Transverse colon (tissue), 4 donors: ENCODE measurements at regions not wholly inside any gene's neighbourhood (a gene's known extent, or its start where the extent isn't known, plus 50 kb on each side); places are given as distances from the start of the nearest gene placed in this dataset.

ENCODE experiments used
- DNase-seq: peaks from one replicate; pipeline ENCODE4 v3.0.0-alpha.2; 2019
- H3K27ac ChIP-seq, 4 donors: fragments of 200-600 bp; sonication (generic); 2 replicates each; pipeline ENCODE4 v1.5.1; 2016 to 2018; ENCODE audit warnings: inconsistent platforms in 4 of 4
- H3K27me3 ChIP-seq: fragments of 200-600 bp; sonication (generic); 2 replicates; pipeline ENCODE4 v1.5.1; 2017; ENCODE audit warnings: inconsistent platforms
- H3K36me3 ChIP-seq, 4 donors: fragments of 200-600 bp; sonication (generic); 2 replicates each; pipeline ENCODE4 v1.5.1; 2017 to 2019; ENCODE audit warnings: inconsistent platforms in 4 of 4
- H3K4me1 ChIP-seq, 4 donors: fragments of 200-600 bp; sonication (generic); 2 replicates each; pipeline ENCODE4 v1.5.1; 2017 to 2020; ENCODE audit warnings: inconsistent platforms in 4 of 4
- H3K4me3 ChIP-seq, 4 donors: fragments of 200-600 bp; sonication (generic); 1 replicate in 1 of 4; 2 replicates in 3 of 4; pipeline versions ENCODE4 v1.5.1 to v1.6.1; 2017 to 2019; ENCODE audit warnings: inconsistent platforms in 4 of 4
- H3K9me3 ChIP-seq, 2 donors: fragments of 200-600 bp; sonication (generic); 2 replicates each; pipeline ENCODE4 v1.5.1; 2017 to 2019; ENCODE audit warnings: inconsistent platforms in 2 of 2
- EP300 ChIP-seq: sonication (generic); formaldehyde crosslinking; IDR thresholded peaks from one replicate; pipeline ENCODE4 v1.6.1; 2017; ENCODE audit warnings: antibody characterized with exemption, low read depth
- POLR2A ChIP-seq: fragments of 450-650 bp; IDR thresholded peaks from one replicate; pipeline ENCODE4 v1.6.1; 2016; ENCODE audit warnings: antibody characterized with exemption, mild to moderate bottlenecking, moderate library complexity
- POLR2AphosphoS5 ChIP-seq, 3 donors: sonication (generic); formaldehyde crosslinking; IDR thresholded peaks; one replicate each; pipeline ENCODE4 v1.6.1; 2016; ENCODE audit warnings: antibody characterized with exemption in 3 of 3
- WGBS, 2 donors: methylation state at CpG; one replicate each; pipeline ENCODE4 v1.1.5; 2018; ENCODE audit warnings: low coverage in 1 of 2; 5-methylcytosine and 5-hydroxymethylcytosine counted together
- in situ Hi-C, 4 donors: fragments of 200-750 bp; cut with MboI; loops; one replicate each; pipeline versions ENCODE4 v1.15.0 to v1.15.1; 2017; ENCODE audit warnings: low sequenced_read_pairs in 3 of 4, low pct_ligation_motif_present in 1 of 4, low pct_unique_long_range_greater_than_20kb in 1 of 4
- intact Hi-C: fragments of 100-400 bp; cut with DNase I; formaldehyde crosslinking; loops from one replicate; pipeline ENCODE4 v1.15.1; 2023; ENCODE audit warnings: low total_unique reads
- TF ChIP-seq, protein P1 (sequence below), 5 experiments: fragments of 200-600 bp in 3 of 5; fragments of 450-650 bp in 2 of 5; sonication (generic) in 3 of 5; IDR thresholded peaks; 1 replicate in 2 of 5; 2 replicates in 3 of 5; pipeline ENCODE4 v1.5.1; 2016 to 2017; ENCODE audit warnings: antibody characterized with exemption in 5 of 5, inconsistent platforms in 3 of 5, mild to moderate bottlenecking in 2 of 5, moderate library complexity in 1 of 5

DNA sequence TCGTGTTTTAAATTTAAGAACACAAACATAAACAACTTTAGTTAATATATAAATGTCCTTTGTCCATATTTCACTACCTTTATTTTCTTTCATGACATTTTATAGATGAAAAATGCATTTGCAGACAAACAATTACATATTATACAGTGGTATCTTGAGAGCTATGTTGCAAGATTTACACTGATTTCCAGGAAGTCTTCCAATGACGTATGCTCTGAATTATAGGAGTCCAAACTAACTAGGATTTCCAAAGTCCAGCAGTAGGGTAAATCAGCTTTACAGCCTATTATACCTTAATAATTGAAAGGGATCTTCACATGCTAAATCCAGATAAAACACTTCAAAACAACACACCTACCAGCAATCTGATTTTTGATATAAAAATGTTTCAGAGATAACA, 69.4 kb downstream of the HYCC1 start:
- H3K4me1 ChIP-seq = no peaks in the 10 kb centered on the region
- H3K27ac ChIP-seq = no peak overlapping the region
- DNase-seq = no peak
- no peak for TF ChIP-seq EP300
- TF ChIP-seq, protein P1, sequence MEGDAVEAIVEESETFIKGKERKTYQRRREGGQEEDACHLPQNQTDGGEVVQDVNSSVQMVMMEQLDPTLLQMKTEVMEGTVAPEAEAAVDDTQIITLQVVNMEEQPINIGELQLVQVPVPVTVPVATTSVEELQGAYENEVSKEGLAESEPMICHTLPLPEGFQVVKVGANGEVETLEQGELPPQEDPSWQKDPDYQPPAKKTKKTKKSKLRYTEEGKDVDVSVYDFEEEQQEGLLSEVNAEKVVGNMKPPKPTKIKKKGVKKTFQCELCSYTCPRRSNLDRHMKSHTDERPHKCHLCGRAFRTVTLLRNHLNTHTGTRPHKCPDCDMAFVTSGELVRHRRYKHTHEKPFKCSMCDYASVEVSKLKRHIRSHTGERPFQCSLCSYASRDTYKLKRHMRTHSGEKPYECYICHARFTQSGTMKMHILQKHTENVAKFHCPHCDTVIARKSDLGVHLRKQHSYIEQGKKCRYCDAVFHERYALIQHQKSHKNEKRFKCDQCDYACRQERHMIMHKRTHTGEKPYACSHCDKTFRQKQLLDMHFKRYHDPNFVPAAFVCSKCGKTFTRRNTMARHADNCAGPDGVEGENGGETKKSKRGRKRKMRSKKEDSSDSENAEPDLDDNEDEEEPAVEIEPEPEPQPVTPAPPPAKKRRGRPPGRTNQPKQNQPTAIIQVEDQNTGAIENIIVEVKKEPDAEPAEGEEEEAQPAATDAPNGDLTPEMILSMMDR (IDR thresholded peaks at IDR 0.05) = no peak
- TF ChIP-seq POLR2AphosphoS5 (IDR thresholded peaks at IDR 0.05) = no peak
- no peak for TF ChIP-seq POLR2A
- intact Hi-C loops (no loop called here), in situ Hi-C loops (no loop called here)
- no peaks in the 10 kb centered on the region for H3K9me3 ChIP-seq
- H3K27me3 ChIP-seq = no peaks in the 10 kb centered on the region
- H3K36me3 ChIP-seq = no peaks in the 10 kb centered on the region
- H3K4me3 ChIP-seq = no peak overlapping the region
- 65 to 68% methylated on average over 2 of the region's 2 CpGs for WGBS, 2 donors

DNA sequence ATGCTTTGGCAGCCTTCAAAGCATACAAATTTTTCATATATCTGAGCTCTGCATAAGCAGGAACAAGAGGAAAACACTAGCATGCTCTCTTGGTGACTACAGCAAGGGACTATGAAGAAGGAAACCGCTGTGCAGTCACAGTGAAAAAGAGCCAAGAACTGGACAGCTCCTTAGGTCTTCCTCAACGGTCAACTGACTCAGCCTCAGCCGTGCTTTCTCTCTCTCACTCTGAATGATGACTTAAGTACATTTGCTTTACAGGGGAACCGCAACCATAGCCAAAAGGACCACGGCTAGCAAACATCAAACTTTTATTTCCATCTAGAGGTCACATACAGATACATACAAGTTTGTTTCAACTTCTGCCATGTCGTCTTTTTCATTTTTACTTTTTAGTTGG, 69.9 kb downstream of the HYCC1 start:
- no peaks in the 10 kb centered on the region for H3K9me3 ChIP-seq
- no peaks in the 10 kb centered on the region for H3K27me3 ChIP-seq
- TF ChIP-seq POLR2AphosphoS5 (IDR thresholded peaks at IDR 0.05) (no peak), EP300 (no peak), POLR2A (no peak)
- TF ChIP-seq, protein P1 (IDR thresholded peaks at IDR 0.05) = no peak
- no peaks in the 10 kb centered on the region for H3K4me1 ChIP-seq
- DNase-seq = no peak
- H3K36me3 ChIP-seq = no peaks in the 10 kb centered on the region
- in situ Hi-C loops (no loop called here), intact Hi-C loops (no loop called here)
- no peak overlapping the region for H3K27ac ChIP-seq
- 64 to 74% methylated on average over 6 of the region's 6 CpGs for WGBS, 2 donors
- H3K4me3 ChIP-seq = no peak overlapping the region

DNA sequence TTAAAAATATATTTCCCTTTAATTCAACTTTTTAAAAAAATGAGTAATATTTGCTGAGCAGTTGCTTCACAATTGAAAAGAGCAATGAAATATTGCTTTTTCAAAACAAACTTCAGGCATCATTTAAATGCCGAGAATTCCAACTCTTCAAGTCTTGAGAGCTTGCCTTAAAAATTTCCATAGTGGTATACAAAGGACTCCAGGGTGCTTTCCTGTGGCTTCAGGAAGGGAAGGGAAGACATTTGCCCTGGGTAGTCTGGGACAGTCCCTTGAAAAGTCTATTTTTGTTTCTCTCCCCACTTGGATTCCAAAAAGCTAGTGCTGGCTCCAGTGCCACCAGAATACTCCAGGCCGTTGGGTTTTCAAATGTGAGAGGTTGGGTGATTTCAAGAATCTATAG, 71.7 kb downstream of the HYCC1 start:
- TF ChIP-seq, protein P1 (IDR thresholded peaks at IDR 0.05) = no peak
- TF ChIP-seq EP300 (no peak), POLR2A (no peak), POLR2AphosphoS5 (IDR thresholded peaks at IDR 0.05) (no peak)
- intact Hi-C loops (no loop called here), in situ Hi-C loops (no loop called here)
- Histone ChIP-seq H3K27me3 (no peaks in the 10 kb centered on the region), H3K4me1 (no peaks in the 10 kb centered on the region), H3K4me3 (no peak overlapping the region), H3K9me3 (no peaks in the 10 kb centered on the region), H3K36me3 (no peaks in the 10 kb centered on the region), H3K27ac (no peak overlapping the region)
- DNase-seq = no peak
- WGBS, 2 donors = 77 to 81% methylated on average over 2 of the region's 2 CpGs

DNA sequence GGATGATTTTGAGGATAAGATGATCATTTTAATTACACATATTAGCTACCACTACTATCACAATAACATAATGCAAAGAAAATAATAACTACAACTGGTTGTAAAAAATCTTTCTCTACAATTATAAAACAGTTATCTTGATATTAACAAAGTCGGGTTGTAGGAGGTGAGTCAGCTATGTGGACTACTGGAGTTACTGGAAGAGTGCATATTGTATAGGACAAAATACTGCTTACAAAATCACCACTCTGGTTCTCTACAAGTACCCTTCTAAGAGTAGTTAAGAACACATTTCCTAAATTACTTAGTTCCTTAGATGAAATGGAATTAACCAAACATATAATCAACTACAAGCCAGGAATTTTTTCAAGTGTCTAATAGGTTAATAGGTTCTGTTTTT, 74.1 kb downstream of the HYCC1 start:
- no peaks in the 10 kb centered on the region for H3K4me1 ChIP-seq
- WGBS, 2 donors = 92 to 100% methylated on average over 1 of the region's 1 CpG
- no peaks in the 10 kb centered on the region for H3K27me3 ChIP-seq
- intact Hi-C loops (no loop called here), in situ Hi-C loops (no loop called here)
- H3K9me3 ChIP-seq = no peaks in the 10 kb centered on the region
- H3K4me3 ChIP-seq = no peak overlapping the region
- H3K36me3 ChIP-seq = no peaks in the 10 kb centered on the region
- H3K27ac ChIP-seq = no peak overlapping the region
- no peak for DNase-seq
- TF ChIP-seq, protein P1 (IDR thresholded peaks at IDR 0.05) = no peak
- TF ChIP-seq POLR2AphosphoS5 (IDR thresholded peaks at IDR 0.05) = no peak
- no peak for TF ChIP-seq POLR2A
- TF ChIP-seq EP300 = no peak
